ENCODE measurements at regions not wholly inside any gene's neighbourhood (a gene's known extent, or its start where the extent isn't known, plus 50 kb on each side); places are given as distances from the start of the nearest gene placed in this dataset.

DNA sequence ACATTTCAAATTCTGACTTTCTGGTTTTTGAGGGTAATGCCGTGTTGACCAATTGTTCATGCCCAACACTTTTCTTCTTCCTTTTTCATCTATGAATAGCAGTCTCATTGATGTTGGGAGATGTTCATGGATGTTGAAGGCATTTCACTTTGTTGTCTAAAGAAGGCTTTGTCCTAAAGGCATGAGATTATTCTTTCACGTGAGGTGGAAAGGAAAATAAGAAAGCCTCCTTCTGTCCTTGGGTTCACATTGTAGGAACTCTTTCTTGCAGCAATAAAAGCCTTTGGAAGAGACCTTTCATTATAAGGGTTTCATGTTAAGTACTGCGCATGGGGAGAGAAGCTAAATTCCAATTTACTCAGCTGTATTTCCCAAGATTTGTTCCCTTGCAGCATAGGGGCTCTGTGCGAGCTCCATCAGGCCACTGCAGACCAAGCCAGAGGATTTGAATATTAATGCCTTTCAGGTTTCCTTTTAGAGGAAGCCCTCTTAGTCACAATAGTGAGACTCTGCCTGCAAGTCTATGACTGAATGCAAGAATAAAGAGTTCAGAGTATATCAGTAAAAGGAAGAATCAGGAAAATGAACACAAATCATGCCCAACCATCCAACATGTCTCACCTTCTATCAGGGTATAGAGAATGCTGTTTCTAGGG lies 274.6 kb downstream of the TMEM38B start:
- TF ChIP-seq, protein P1, sequence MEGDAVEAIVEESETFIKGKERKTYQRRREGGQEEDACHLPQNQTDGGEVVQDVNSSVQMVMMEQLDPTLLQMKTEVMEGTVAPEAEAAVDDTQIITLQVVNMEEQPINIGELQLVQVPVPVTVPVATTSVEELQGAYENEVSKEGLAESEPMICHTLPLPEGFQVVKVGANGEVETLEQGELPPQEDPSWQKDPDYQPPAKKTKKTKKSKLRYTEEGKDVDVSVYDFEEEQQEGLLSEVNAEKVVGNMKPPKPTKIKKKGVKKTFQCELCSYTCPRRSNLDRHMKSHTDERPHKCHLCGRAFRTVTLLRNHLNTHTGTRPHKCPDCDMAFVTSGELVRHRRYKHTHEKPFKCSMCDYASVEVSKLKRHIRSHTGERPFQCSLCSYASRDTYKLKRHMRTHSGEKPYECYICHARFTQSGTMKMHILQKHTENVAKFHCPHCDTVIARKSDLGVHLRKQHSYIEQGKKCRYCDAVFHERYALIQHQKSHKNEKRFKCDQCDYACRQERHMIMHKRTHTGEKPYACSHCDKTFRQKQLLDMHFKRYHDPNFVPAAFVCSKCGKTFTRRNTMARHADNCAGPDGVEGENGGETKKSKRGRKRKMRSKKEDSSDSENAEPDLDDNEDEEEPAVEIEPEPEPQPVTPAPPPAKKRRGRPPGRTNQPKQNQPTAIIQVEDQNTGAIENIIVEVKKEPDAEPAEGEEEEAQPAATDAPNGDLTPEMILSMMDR (IDR thresholded peaks at IDR 0.05): no peak
- TF ChIP-seq POLR2AphosphoS5 (IDR thresholded peaks at IDR 0.05) (no peak), POLR2A (IDR thresholded peaks at IDR 0.05) (no peak), EP300 (IDR thresholded peaks at IDR 0.05; ENCODE audit: low read depth) (no peak)
